Spleen (tissue), 7 donors: ENCODE measurements at regions not wholly inside any gene's neighbourhood (a gene's known extent, or its start where the extent isn't known, plus 50 kb on each side); places are given as distances from the start of the nearest gene placed in this dataset.

Experiments
- CTCF ChIP-seq, 11 experiments: fragments of 200-600 bp in 7 of 11; fragments of 450-650 bp in 4 of 11; sonication (generic) in 4 of 11; IDR thresholded peaks in 8 of 11; conservative IDR thresholded peaks in 3 of 11; 1 replicate in 7 of 11; 2 replicates in 4 of 11; pipeline versions ENCODE4 v1.4.0 to v1.8.0; 2016 to 2021; ENCODE audit warnings: antibody characterized with exemption in 11 of 11, inconsistent platforms in 4 of 11, mild to moderate bottlenecking in 1 of 11
- POLR2A ChIP-seq, 3 donors: fragments of 450-650 bp; IDR thresholded peaks; one replicate each; pipeline ENCODE4 v1.5.1; 2017; ENCODE audit warnings: antibody characterized with exemption in 3 of 3, mild to moderate bottlenecking in 1 of 3
- POLR2AphosphoS5 ChIP-seq, 3 donors: sonication (generic); formaldehyde crosslinking; IDR thresholded peaks; one replicate each; pipeline ENCODE4 v1.5.1; 2017; ENCODE audit warnings: antibody characterized with exemption in 3 of 3
- donor health status: DM: no; HTN: no; CAD: no; lungs with moderate emphysema.
- donor health status: DM: no; HTN: no; CAD: no.
- donor health status: DM: no; HTN: no; CAD: no.

DNA sequence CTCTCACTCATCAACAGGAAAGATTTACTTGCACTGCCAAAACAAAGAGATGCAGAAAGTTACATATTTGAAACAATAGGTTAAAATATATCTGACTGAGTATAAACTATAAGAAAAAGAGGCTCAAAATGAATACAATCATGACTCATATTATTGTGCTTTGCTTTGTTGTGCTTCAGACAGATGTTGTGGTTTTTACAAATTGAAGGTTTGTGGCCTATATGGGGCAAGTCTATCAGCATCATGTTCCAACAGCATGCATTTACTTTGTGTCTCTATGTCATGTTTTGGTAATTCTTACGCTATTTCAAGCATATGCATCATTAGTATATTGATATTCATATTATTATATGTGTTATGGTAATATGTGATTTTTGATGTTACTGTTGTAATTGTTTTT, 330.0 kb downstream of the PRR16 start:
- no peak for TF ChIP-seq CTCF (IDR thresholded peaks at IDR 0.05 in 8 of 11, conservative IDR thresholded peaks at IDR 0.05 in 3 of 11)
- TF ChIP-seq POLR2AphosphoS5 (IDR thresholded peaks at IDR 0.05) = no peak
- no peak for TF ChIP-seq POLR2A (IDR thresholded peaks at IDR 0.05)
